OCI-LY1 (cell line): ENCODE measurements at regions not wholly inside any gene's neighbourhood (a gene's known extent, or its start where the extent isn't known, plus 50 kb on each side); places are given as distances from the start of the nearest gene placed in this dataset.

Experiments used
- H2AFZ ChIP-seq: fragments of 200-600 bp; sonication (generic), shearing (Covaris generic); 2 replicates; pipeline ENCODE4 v1.6.0; 2014; ENCODE audit warnings: antibody characterized with exemption, mild to moderate bottlenecking, low read length
- H3F3A ChIP-seq: fragments of 200-600 bp; sonication (generic), shearing (Covaris generic); 2 replicates; pipeline ENCODE4 v1.6.0; 2014; ENCODE audit warnings: mild to moderate bottlenecking, antibody characterized with exemption, low read length, moderate library complexity; ENCODE audit not compliant: insufficient read depth
- H3K27ac ChIP-seq: fragments of 200-600 bp; sonication (generic); 2 replicates; pipeline ENCODE4 v1.5.1; 2014; ENCODE audit warnings: low read length, mixed run types, mild to moderate bottlenecking, low read depth; ENCODE audit not compliant: poor library complexity, severe bottlenecking
- H3K27me3 ChIP-seq: fragments of 200-600 bp; sonication (generic); 2 replicates; pipeline ENCODE4 v1.6.0; 2014; ENCODE audit warnings: antibody characterized with exemption, mild to moderate bottlenecking, low read length, moderate library complexity; ENCODE audit not compliant: insufficient read depth
- H3K36me3 ChIP-seq: fragments of 200-600 bp; sonication (generic); 2 replicates; pipeline ENCODE4 v1.6.1; 2014; ENCODE audit warnings: mild to moderate bottlenecking, antibody characterized with exemption, low read length, moderate library complexity, mixed read lengths; ENCODE audit not compliant: insufficient read depth
- H3K4me1 ChIP-seq: fragments of 200-600 bp; sonication (generic); 2 replicates; pipeline ENCODE4 v1.5.1; 2014; ENCODE audit warnings: mild to moderate bottlenecking, low read length, moderate library complexity; ENCODE audit not compliant: insufficient read depth, severe bottlenecking
- H3K4me2 ChIP-seq: fragments of 200-600 bp; sonication (generic), shearing (Covaris generic); 2 replicates; pipeline ENCODE4 v1.6.1; 2014; ENCODE audit warnings: low read length
- H3K4me3 ChIP-seq: fragments of 200-600 bp; sonication (generic); 2 replicates; pipeline ENCODE4 v1.5.1; 2014; ENCODE audit warnings: low read length, low read depth, mild to moderate bottlenecking, mixed read lengths; ENCODE audit not compliant: poor library complexity, severe bottlenecking
- H3K79me2 ChIP-seq: fragments of 200-600 bp; shearing (Covaris generic); 2 replicates; pipeline ENCODE4 v1.6.1; 2016; ENCODE audit warnings: mixed run types, low read length, mixed read lengths; ENCODE audit not compliant: insufficient read depth
- H3K9ac ChIP-seq: fragments of 200-600 bp; sonication (generic), shearing (Covaris generic); 2 replicates; pipeline ENCODE4 v1.6.1; 2014; ENCODE audit warnings: mild to moderate bottlenecking, low read length, mixed read lengths
- H3K9me2 ChIP-seq: fragments of 200-600 bp; sonication (generic), shearing (Covaris generic); 2 replicates; pipeline ENCODE4 v1.6.1; 2014; ENCODE audit warnings: low read depth, mild to moderate bottlenecking, low read length, mixed read lengths
- H3K9me3 ChIP-seq: fragments of 200-600 bp; shearing (Covaris generic); 2 replicates; pipeline ENCODE4 v1.6.1; 2014; ENCODE audit warnings: low read length, mixed read lengths
- H4K20me1 ChIP-seq: fragments of 200-600 bp; sonication (generic), shearing (Covaris generic); 2 replicates; pipeline ENCODE4 v1.6.0; 2016; ENCODE audit warnings: mild to moderate bottlenecking, low read length; ENCODE audit not compliant: insufficient read depth
- CTCF ChIP-seq: fragments of 200-600 bp; sonication (generic), shearing (Covaris generic); IDR thresholded peaks from 2 replicates; pipeline ENCODE4 v1.5.1; 2017; ENCODE audit warnings: mild to moderate bottlenecking, antibody characterized with exemption, low read length, moderate library complexity, mixed read lengths
- EZH2 ChIP-seq: fragments of 200-600 bp; sonication (generic), shearing (Covaris generic); IDR thresholded peaks from 2 replicates; pipeline ENCODE4 v1.8.0; 2017; ENCODE audit warnings: borderline replicate concordance, mixed run types, mild to moderate bottlenecking, antibody characterized with exemption, low read length, moderate library complexity, mixed read lengths

- no peaks in the 10 kb centered on the region for H3K27me3 ChIP-seq
- H3F3A ChIP-seq, result no peaks in the 10 kb centered on the region
- H3K79me2 ChIP-seq, result no peaks in the 10 kb centered on the region
- no peaks in the 10 kb centered on the region for H4K20me1 ChIP-seq
- H3K9me3 ChIP-seq, result no peaks in the 10 kb centered on the region
- no peak overlapping the region for H3K9ac ChIP-seq
- H3K4me3 ChIP-seq, result no peak overlapping the region
- no peak overlapping the region for H2AFZ ChIP-seq
- no peak for TF ChIP-seq CTCF
- TF ChIP-seq EZH2, result no peak
- no peaks in the 10 kb centered on the region for H3K36me3 ChIP-seq
- no peaks in the 10 kb centered on the region for H3K4me1 ChIP-seq
- no peaks in the 10 kb centered on the region for H3K9me2 ChIP-seq
- H3K27ac ChIP-seq, result no peak overlapping the region
- H3K4me2 ChIP-seq, result no peak overlapping the region
Observed at GRCh38 chr21:17386498-17386897, 126.3 kb upstream of the CXADR start.

DNA sequence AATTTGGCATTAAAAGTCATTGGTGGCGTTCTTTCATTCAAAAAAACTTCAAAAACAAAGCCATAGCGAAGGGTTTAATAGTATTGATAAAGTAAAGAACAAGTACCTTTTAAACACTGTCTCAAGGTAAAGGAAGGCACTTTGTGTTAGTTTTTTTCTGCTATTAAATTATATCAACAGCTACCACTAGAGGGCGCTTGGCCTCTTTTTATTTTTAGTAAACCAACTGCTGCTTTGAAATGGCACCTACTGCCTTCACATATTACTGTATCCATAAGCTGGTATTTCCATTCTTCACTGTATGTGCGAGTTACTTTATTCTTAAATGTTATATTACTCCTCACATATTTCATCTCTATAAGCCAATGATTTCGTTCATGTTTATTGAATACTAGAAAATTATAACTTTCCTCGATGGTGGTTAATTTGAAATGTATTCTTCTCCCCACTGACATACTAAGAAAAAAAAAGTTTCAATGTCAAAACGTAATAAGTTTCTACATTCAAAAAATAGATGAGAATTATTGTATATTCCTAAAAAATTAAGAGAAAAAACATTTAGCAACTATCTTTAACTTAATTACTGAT lies 125.7 kb upstream of the CXADR start:
- Histone ChIP-seq H3K79me2 (no peaks in the 10 kb centered on the region), H3K27ac (no peak overlapping the region), H3K4me3 (no peak overlapping the region), H3K4me1 (no peaks in the 10 kb centered on the region), H4K20me1 (no peaks in the 10 kb centered on the region), H3K9ac (no peak overlapping the region), H3F3A (no peaks in the 10 kb centered on the region), H2AFZ (no peak overlapping the region), H3K9me3 (no peaks in the 10 kb centered on the region), H3K4me2 (no peak overlapping the region), H3K9me2 (no peaks in the 10 kb centered on the region), H3K36me3 (no peaks in the 10 kb centered on the region), H3K27me3 (no peaks in the 10 kb centered on the region)
- TF ChIP-seq EZH2 (no peak), CTCF (peak; percentile 75)

- no peaks in the 10 kb centered on the region for H3K79me2 ChIP-seq
- no peaks in the 10 kb centered on the region for H4K20me1 ChIP-seq
- no peak overlapping the region for H3K27ac ChIP-seq
- H3K9ac ChIP-seq, result no peak overlapping the region
- TF ChIP-seq CTCF (no peak), EZH2 (no peak)
- no peaks in the 10 kb centered on the region for H3K9me3 ChIP-seq
- no peaks in the 10 kb centered on the region for H3F3A ChIP-seq
- no peak overlapping the region for H3K4me2 ChIP-seq
- no peak overlapping the region for H3K4me3 ChIP-seq
- no peak overlapping the region for H2AFZ ChIP-seq
- no peaks in the 10 kb centered on the region for H3K36me3 ChIP-seq
- H3K9me2 ChIP-seq, result no peaks in the 10 kb centered on the region
- no peaks in the 10 kb centered on the region for H3K27me3 ChIP-seq
- no peaks in the 10 kb centered on the region for H3K4me1 ChIP-seq
Observed at GRCh38 chr21:17388226-17388625, 124.6 kb upstream of the CXADR start.
